ENCODE measurements at regions not wholly inside any gene's neighbourhood (a gene's known extent, or its start where the extent isn't known, plus 50 kb on each side); places are given as distances from the start of the nearest gene placed in this dataset.

- TF ChIP-seq EZH2 (IDR thresholded peaks at IDR 0.05; ENCODE audit: low read length), result no peak
- no peak for TF ChIP-seq CTCF (optimal IDR thresholded peaks at IDR 0.05 in 1 of 3, IDR thresholded peaks at IDR 0.05 in 1 of 3, conservative IDR thresholded peaks at IDR 0.05 in 1 of 3; ENCODE audit: extremely low read depth in 1 of 3, insufficient read depth in 2 of 3, low read length in 3 of 3)
Observed at GRCh38 chr2:129821445-129821844, 158.0 kb upstream of the RAB6C start.
